Left ventricle myocardium superior (tissue), 1 donor: ENCODE measurements at regions not wholly inside any gene's neighbourhood (a gene's known extent, or its start where the extent isn't known, plus 50 kb on each side); places are given as distances from the start of the nearest gene placed in this dataset.

Source experiments
- ATAC-seq: fragments of 200-7000 bp; cut with Tn5 transposase; one replicate; pipeline ENCODE4 v1.9.1; 2020; ENCODE audit warnings: mild to moderate bottlenecking, moderate library complexity
- DNase-seq: peaks from one replicate; pipeline ENCODE4 v3.0.0-alpha.2; 2020
- intact Hi-C: fragments of 100-400 bp; cut with micrococcal nuclease; formaldehyde crosslinking; loops from one replicate; pipeline ENCODE4 v1.11.0; 2022
- donor health status: DM: no; HTN: yes; CAD: no; lungs with severe emphysema.

GRCh38 chr7:22551768-22552513 is 52.0 kb upstream of the STEAP1B start:
- no peak for ATAC-seq
- DNase-seq = no peak
- intact Hi-C loops = loop anchor here (10.0 kb wide), 1 partner anchor 503 kb away; no protein-coding TSS in a partner anchor

GRCh38 chr7:22550514-22551030 is 50.6 kb upstream of the STEAP1B start:
- DNase-seq (no peak), ATAC-seq (no peak)
- intact Hi-C loops = loop anchor here (10.0 kb wide), 1 partner anchor 504 kb away; no protein-coding TSS in a partner anchor

- ATAC-seq (no peak), DNase-seq (no peak)
- intact Hi-C loops = loop anchor here (10.0 kb wide), 1 partner anchor 505 kb away; no protein-coding TSS in a partner anchor
Measured at GRCh38 chr7:22549667-22550513, 49.9 kb upstream of the STEAP1B start.
